ENCODE measurements at regions not wholly inside any gene's neighbourhood (a gene's known extent, or its start where the extent isn't known, plus 50 kb on each side); places are given as distances from the start of the nearest gene placed in this dataset.

GRCh38 chr5:118544887-118545449 is 443.4 kb downstream of the DTWD2 start:
- H3K27ac ChIP-seq = no peak overlapping the region
- no peak for TF ChIP-seq ZFX (IDR thresholded peaks at IDR 0.05; ENCODE audit: borderline replicate concordance)
- TF ChIP-seq CTCF (IDR thresholded peaks at IDR 0.05) = no peak

- no peak overlapping the region for H3K27ac ChIP-seq
- TF ChIP-seq CTCF (IDR thresholded peaks at IDR 0.05) (no peak), ZFX (IDR thresholded peaks at IDR 0.05; ENCODE audit: borderline replicate concordance) (no peak)
These were observed 454.4 kb downstream of the DTWD2 start for GRCh38 chr5:118533923-118534322.

- TF ChIP-seq CTCF (IDR thresholded peaks at IDR 0.05) (no peak), ZFX (IDR thresholded peaks at IDR 0.05; ENCODE audit: borderline replicate concordance) (no peak)
- no peak overlapping the region for H3K27ac ChIP-seq
These were observed 455.2 kb downstream of the DTWD2 start for GRCh38 chr5:118533156-118533555.

- H3K27ac ChIP-seq = peak overlapping the region; percentile 49
- TF ChIP-seq ZFX (IDR thresholded peaks at IDR 0.05; ENCODE audit: borderline replicate concordance) (no peak), CTCF (IDR thresholded peaks at IDR 0.05) (no peak)
These were observed 457.1 kb downstream of the DTWD2 start for GRCh38 chr5:118531276-118531675.

GRCh38 chr5:118529361-118530144 is 458.8 kb downstream of the DTWD2 start:
- H3K27ac ChIP-seq = no peak overlapping the region
- no peak for TF ChIP-seq CTCF (IDR thresholded peaks at IDR 0.05)
- TF ChIP-seq ZFX (IDR thresholded peaks at IDR 0.05; ENCODE audit: borderline replicate concordance) = no peak

GRCh38 chr5:118522626-118523025 is 465.7 kb downstream of the DTWD2 start:
- no peak for TF ChIP-seq CTCF (IDR thresholded peaks at IDR 0.05)
- TF ChIP-seq ZFX (IDR thresholded peaks at IDR 0.05; ENCODE audit: borderline replicate concordance) = no peak
- H3K27ac ChIP-seq = no peak overlapping the region

GRCh38 chr5:118520771-118521415 is 467.5 kb downstream of the DTWD2 start:
- TF ChIP-seq ZFX (IDR thresholded peaks at IDR 0.05; ENCODE audit: borderline replicate concordance) (no peak), CTCF (IDR thresholded peaks at IDR 0.05) (no peak)

More at GRCh38 chr5:118520771-118521415, 467.5 kb downstream of the DTWD2 start:
- H3K27ac ChIP-seq = no peak overlapping the region

All from 22Rv1 (cell line).